Breast epithelium (tissue), 4 donors: ENCODE measurements at regions not wholly inside any gene's neighbourhood (a gene's known extent, or its start where the extent isn't known, plus 50 kb on each side); places are given as distances from the start of the nearest gene placed in this dataset.

Experiments
- DNase-seq, 2 donors: peaks; one replicate each; pipeline ENCODE4 v3.0.0-alpha.2; 2019; ENCODE audit warnings: low spot score in 2 of 2
- H3K27ac ChIP-seq, 2 donors: fragments of 200-600 bp; sonication (generic) in 1 of 2; one replicate each; pipeline ENCODE4 v1.5.1; 2016 to 2019; ENCODE audit warnings: mild to moderate bottlenecking in 1 of 2
- H3K27me3 ChIP-seq, 2 donors: fragments of 200-600 bp; sonication (generic) in 1 of 2; one replicate each; pipeline versions ENCODE4 v1.5.1 to v1.6.0; 2017 to 2019; ENCODE audit warnings: control low read depth in 1 of 2, mild to moderate bottlenecking in 1 of 2
- H3K36me3 ChIP-seq: fragments of 200-600 bp; one replicate; pipeline ENCODE4 v1.5.1; 2019
- H3K4me1 ChIP-seq, 2 donors: fragments of 200-600 bp; sonication (generic); one replicate each; pipeline ENCODE4 v1.5.1; 2016 to 2019; ENCODE audit warnings: control low read depth in 1 of 2
- H3K4me3 ChIP-seq, 3 donors: fragments of 200-600 bp; sonication (generic); 1 replicate in 2 of 3; 2 replicates in 1 of 3; pipeline ENCODE4 v1.5.1; 2016 to 2019; ENCODE audit warnings: mild to moderate bottlenecking in 3 of 3, moderate library complexity in 2 of 3
- H3K9me3 ChIP-seq, 2 donors: fragments of 200-600 bp; sonication (generic) in 1 of 2; one replicate each; pipeline ENCODE4 v1.5.1; 2016 to 2019; ENCODE audit warnings: control low read depth in 1 of 2
- CTCF ChIP-seq, 3 donors: fragments of 450-650 bp; IDR thresholded peaks; one replicate each; pipeline ENCODE4 v1.5.1; 2016 to 2017; ENCODE audit warnings: antibody characterized with exemption in 3 of 3, mild to moderate bottlenecking in 3 of 3, moderate library complexity in 3 of 3
- POLR2A ChIP-seq: fragments of 450-650 bp; IDR thresholded peaks from one replicate; pipeline ENCODE4 v1.6.1; 2016; ENCODE audit warnings: antibody characterized with exemption, mild to moderate bottlenecking, moderate library complexity
- POLR2AphosphoS5 ChIP-seq, 3 donors: sonication (generic); formaldehyde crosslinking; IDR thresholded peaks; one replicate each; pipeline ENCODE4 v1.6.1; 2017; ENCODE audit warnings: antibody characterized with exemption in 3 of 3
- intact Hi-C: fragments of 100-400 bp; cut with DNase I; formaldehyde crosslinking; loops from one replicate; pipeline ENCODE4 v1.15.1; 2023; ENCODE audit warnings: low total_unique reads

- no peak overlapping the region for H3K4me3 ChIP-seq
- DNase-seq: no peak
- H3K9me3 ChIP-seq: no peaks in the 10 kb centered on the region
- intact Hi-C loops: no loop called here
- H3K27ac ChIP-seq: no peak overlapping the region
- TF ChIP-seq CTCF (IDR thresholded peaks at IDR 0.05) (no peak), POLR2A (no peak), POLR2AphosphoS5 (IDR thresholded peaks at IDR 0.05) (no peak)
- H3K36me3 ChIP-seq: no peaks in the 10 kb centered on the region
- no peaks in the 10 kb centered on the region for H3K27me3 ChIP-seq
- H3K4me1 ChIP-seq: no peaks in the 10 kb centered on the region
Measured at GRCh38 chr2:56127010-56127409, 56.8 kb upstream of the CCDC85A start.

DNA sequence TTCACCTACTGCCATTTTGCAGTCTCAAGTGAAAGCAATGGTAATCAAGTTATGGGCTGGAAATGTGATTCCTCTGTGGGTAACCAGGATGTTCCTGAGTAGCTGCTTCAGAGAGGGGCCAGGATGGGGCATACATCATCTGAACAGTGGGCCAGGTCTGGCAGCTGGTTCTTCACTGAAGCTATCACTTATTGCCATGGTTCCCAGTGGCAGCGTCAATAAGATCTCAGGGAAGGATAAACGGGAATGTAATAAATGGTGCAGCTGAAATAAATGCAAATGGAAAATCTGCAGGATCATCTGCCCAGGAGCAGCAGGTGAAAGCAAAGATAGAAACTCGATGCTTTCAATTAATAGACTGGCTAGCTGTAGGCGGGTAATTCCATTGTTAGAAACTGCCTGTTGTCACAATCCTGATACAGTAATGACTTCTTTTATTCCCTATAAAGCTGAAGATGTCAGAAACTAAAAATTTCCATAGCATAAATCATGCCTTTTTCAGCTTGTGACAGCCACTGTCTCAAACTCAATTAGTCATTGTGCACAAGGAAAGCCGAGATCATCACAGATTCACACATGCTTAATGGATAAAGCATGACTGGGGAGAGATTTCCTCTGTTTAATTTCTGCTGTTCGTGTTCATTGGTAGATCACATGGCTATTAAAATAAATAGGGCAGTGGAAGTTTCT is 56.2 kb upstream of the CCDC85A start:
- Histone ChIP-seq H3K4me3 (no peak overlapping the region), H3K27me3 (no peaks in the 10 kb centered on the region), H3K4me1 (no peaks in the 10 kb centered on the region), H3K9me3 (no peaks in the 10 kb centered on the region), H3K36me3 (no peaks in the 10 kb centered on the region), H3K27ac (no peak overlapping the region)
- TF ChIP-seq POLR2AphosphoS5 (IDR thresholded peaks at IDR 0.05): no peak
- TF ChIP-seq CTCF (IDR thresholded peaks at IDR 0.05): no peak
- no peak for TF ChIP-seq POLR2A
- intact Hi-C loops: no loop called here
- DNase-seq: no peak

- H3K4me1 ChIP-seq: no peaks in the 10 kb centered on the region
- H3K27me3 ChIP-seq: no peaks in the 10 kb centered on the region
- DNase-seq: no peak
- H3K27ac ChIP-seq: no peak overlapping the region
- TF ChIP-seq POLR2A: no peak
- no peak for TF ChIP-seq POLR2AphosphoS5 (IDR thresholded peaks at IDR 0.05)
- no peak for TF ChIP-seq CTCF (IDR thresholded peaks at IDR 0.05)
- no peaks in the 10 kb centered on the region for H3K36me3 ChIP-seq
- no peak overlapping the region for H3K4me3 ChIP-seq
- H3K9me3 ChIP-seq: no peaks in the 10 kb centered on the region
- intact Hi-C loops: no loop called here
Measured at GRCh38 chr2:56128235-56128634, 55.6 kb upstream of the CCDC85A start.

- intact Hi-C loops: no loop called here
- Histone ChIP-seq H3K4me3 (no peak overlapping the region), H3K27ac (no peak overlapping the region), H3K4me1 (no peaks in the 10 kb centered on the region), H3K36me3 (no peaks in the 10 kb centered on the region), H3K9me3 (no peaks in the 10 kb centered on the region), H3K27me3 (no peaks in the 10 kb centered on the region)
- DNase-seq: no peak
- TF ChIP-seq CTCF (IDR thresholded peaks at IDR 0.05): peak in 1 of 3 donors; percentile 28
- no peak for TF ChIP-seq POLR2A
Measured at GRCh38 chr2:56130463-56131070, 53.2 kb upstream of the CCDC85A start.

DNA sequence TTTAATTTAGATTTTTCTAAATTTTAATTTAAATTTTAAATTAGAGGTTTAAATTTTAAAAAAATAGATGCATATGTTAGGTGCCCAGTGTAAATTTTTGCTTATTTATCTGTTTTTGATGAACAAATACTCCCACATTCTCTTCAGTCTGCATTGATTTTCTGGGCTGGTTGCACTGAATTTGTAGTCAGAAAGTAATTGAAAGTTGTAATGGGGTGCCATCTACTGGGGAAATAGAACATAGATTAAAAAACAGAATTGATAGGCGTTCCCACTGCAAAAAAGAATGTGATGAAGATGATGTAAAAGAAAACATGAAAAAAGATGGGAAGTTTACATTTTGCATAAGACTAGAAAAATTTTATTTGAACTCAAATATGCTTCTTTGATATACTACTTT is 51.7 kb upstream of the CCDC85A start:
- no peaks in the 10 kb centered on the region for H3K9me3 ChIP-seq
- H3K27me3 ChIP-seq: no peaks in the 10 kb centered on the region
- intact Hi-C loops: no loop called here
- H3K27ac ChIP-seq: no peak overlapping the region
- no peaks in the 10 kb centered on the region for H3K4me1 ChIP-seq
- TF ChIP-seq CTCF (IDR thresholded peaks at IDR 0.05) (peak in 2 of 3 donors; percentile 34 to 45), POLR2AphosphoS5 (IDR thresholded peaks at IDR 0.05) (no peak), POLR2A (no peak)
- no peak for DNase-seq
- no peaks in the 10 kb centered on the region for H3K36me3 ChIP-seq
- no peak overlapping the region for H3K4me3 ChIP-seq
